Fibroblast of skin of back (primary cell): ENCODE measurements at regions not wholly inside any gene's neighbourhood (a gene's known extent, or its start where the extent isn't known, plus 50 kb on each side); places are given as distances from the start of the nearest gene placed in this dataset.

Experiments
- DNase-seq: peaks from one replicate; pipeline ENCODE4 v3.0.0-alpha.2; 2013

GRCh38 chr14:46788994-46789393 lies 137.4 kb upstream of the RPL10L start:
- no peak for DNase-seq

GRCh38 chr14:46782281-46782680 lies 130.7 kb upstream of the RPL10L start:
- no peak for DNase-seq

GRCh38 chr14:46769292-46769691 lies 117.7 kb upstream of the RPL10L start:
- DNase-seq = no peak

- DNase-seq = no peak
Measured at GRCh38 chr14:46747001-46747652, 95.5 kb upstream of the RPL10L start.

- DNase-seq = no peak
Measured at GRCh38 chr14:46734286-46734685, 82.7 kb upstream of the RPL10L start.

GRCh38 chr14:46717211-46717610 lies 65.6 kb upstream of the RPL10L start:
- DNase-seq = peak; percentile 0
